MM.1S (cell line): ENCODE measurements at regions not wholly inside any gene's neighbourhood (a gene's known extent, or its start where the extent isn't known, plus 50 kb on each side); places are given as distances from the start of the nearest gene placed in this dataset.

Experiments
- DNase-seq: peaks from one replicate; pipeline ENCODE4 v3.0.0-alpha.2; 2015
- H2AFZ ChIP-seq: fragments of 300-600 bp; sonication (generic); 2 replicates; pipeline ENCODE4 v1.6.0; 2016; ENCODE audit warnings: antibody characterized with exemption, low read length
- H3F3A ChIP-seq: fragments of 300-600 bp; sonication (generic); 2 replicates; pipeline ENCODE4 v1.6.1; 2016; ENCODE audit warnings: mild to moderate bottlenecking, antibody characterized with exemption, low read length, moderate library complexity, mixed read lengths; ENCODE audit not compliant: insufficient read depth
- H3K27ac ChIP-seq: fragments of 300-600 bp; sonication (generic); 2 replicates; pipeline ENCODE4 v1.5.1; 2016; ENCODE audit warnings: mild to moderate bottlenecking, low read length
- H3K27me3 ChIP-seq: fragments of 300-600 bp; sonication (generic); replicated peaks from 2 replicates; pipeline ENCODE4 v1.6.0; 2016; ENCODE audit warnings: low read length; ENCODE audit not compliant: insufficient read depth
- H3K36me3 ChIP-seq: fragments of 300-600 bp; sonication (generic); replicated peaks from 2 replicates; pipeline ENCODE4 v1.6.1; 2016; ENCODE audit warnings: mild to moderate bottlenecking, low read length, mixed read lengths; ENCODE audit not compliant: insufficient read depth
- H3K4me1 ChIP-seq: fragments of 300-600 bp; sonication (generic); 2 replicates; pipeline ENCODE4 v1.6.1; 2016; ENCODE audit warnings: low read length, mixed read lengths
- H3K4me2 ChIP-seq: fragments of 300-600 bp; sonication (generic); 2 replicates; pipeline ENCODE4 v1.6.0; 2016; ENCODE audit warnings: low read depth, low read length
- H3K4me3 ChIP-seq: fragments of 300-600 bp; sonication (generic); 2 replicates; pipeline ENCODE4 v1.5.1; 2016; ENCODE audit warnings: low read length, mixed read lengths
- H3K79me2 ChIP-seq: fragments of 300-600 bp; sonication (generic); 2 replicates; pipeline ENCODE4 v1.6.1; 2016; ENCODE audit warnings: mixed run types, low read length, mixed read lengths
- H3K9ac ChIP-seq: fragments of 300-600 bp; sonication (generic); 2 replicates; pipeline ENCODE4 v1.6.1; 2016; ENCODE audit warnings: low read length, mixed read lengths
- H3K9me2 ChIP-seq: fragments of 300-600 bp; sonication (generic); replicated peaks from 2 replicates; pipeline ENCODE4 v1.6.1; 2016; ENCODE audit warnings: mild to moderate bottlenecking, low read length, mixed read lengths; ENCODE audit not compliant: insufficient read depth
- H3K9me3 ChIP-seq: fragments of 300-600 bp; sonication (generic); replicated peaks from 2 replicates; pipeline ENCODE4 v1.6.1; 2016; ENCODE audit warnings: mild to moderate bottlenecking, low read length, mixed read lengths; ENCODE audit not compliant: insufficient read depth
- H4K20me1 ChIP-seq: fragments of 300-600 bp; sonication (generic); 2 replicates; pipeline ENCODE4 v1.6.1; 2016; ENCODE audit warnings: mild to moderate bottlenecking, low read length, moderate library complexity, mixed read lengths; ENCODE audit not compliant: insufficient read depth
- CTCF ChIP-seq: fragments of 300-600 bp; sonication (generic); IDR thresholded peaks from 2 replicates; pipeline ENCODE4 v1.5.1; 2016; ENCODE audit warnings: antibody characterized with exemption, low read length, mixed read lengths
- EZH2 ChIP-seq: fragments of 300-600 bp; sonication (generic); optimal IDR thresholded peaks from 2 replicates; pipeline ENCODE3; 2017; ENCODE audit warnings: low read depth, mild to moderate bottlenecking, antibody characterized with exemption, low read length, mixed read lengths
- EZH2phosphoT487 ChIP-seq: fragments of 300-600 bp; sonication (generic); IDR thresholded peaks from 2 replicates; pipeline ENCODE4 v1.6.1; 2018; ENCODE audit warnings: antibody characterized with exemption, low read length

GRCh38 chr18:27719680-27720079 is 457.2 kb downstream of the CDH2 start:
- Histone ChIP-seq H3K9me2 (no peaks in the 10 kb centered on the region), H3K9me3 (no peaks in the 10 kb centered on the region), H3K79me2 (no peaks in the 10 kb centered on the region), H3K36me3 (no peaks in the 10 kb centered on the region), H3F3A (no peaks in the 10 kb centered on the region), H3K27me3 (no peaks in the 10 kb centered on the region), H4K20me1 (no peaks in the 10 kb centered on the region), H3K9ac (no peak overlapping the region), H2AFZ (no peak overlapping the region), H3K4me2 (no peak overlapping the region), H3K27ac (no peak overlapping the region), H3K4me3 (no peak overlapping the region), H3K4me1 (no peaks in the 10 kb centered on the region)
- DNase-seq: no peak
- no peak for TF ChIP-seq EZH2phosphoT487
- no peak for TF ChIP-seq CTCF
- TF ChIP-seq EZH2: no peak

- no peak for TF ChIP-seq CTCF
- no peak for TF ChIP-seq EZH2
- TF ChIP-seq EZH2phosphoT487: no peak
- H3K4me3 ChIP-seq: no peak overlapping the region
- H3K9me2 ChIP-seq: no peaks in the 10 kb centered on the region
- no peaks in the 10 kb centered on the region for H3F3A ChIP-seq
- no peaks in the 10 kb centered on the region for H3K79me2 ChIP-seq
- H3K4me1 ChIP-seq: no peaks in the 10 kb centered on the region
- no peak overlapping the region for H3K27ac ChIP-seq
- no peak overlapping the region for H3K9ac ChIP-seq
- no peak for DNase-seq
- no peaks in the 10 kb centered on the region for H4K20me1 ChIP-seq
- H2AFZ ChIP-seq: no peak overlapping the region
- H3K4me2 ChIP-seq: no peak overlapping the region
- H3K9me3 ChIP-seq: no peaks in the 10 kb centered on the region
- H3K27me3 ChIP-seq: no peaks in the 10 kb centered on the region
- no peaks in the 10 kb centered on the region for H3K36me3 ChIP-seq
Observed at GRCh38 chr18:27717816-27718215, 459.1 kb downstream of the CDH2 start.

GRCh38 chr18:27717250-27717649 is 459.7 kb downstream of the CDH2 start:
- no peak overlapping the region for H3K4me3 ChIP-seq
- H3K27me3 ChIP-seq: no peaks in the 10 kb centered on the region
- no peaks in the 10 kb centered on the region for H3K9me3 ChIP-seq
- H3K79me2 ChIP-seq: no peaks in the 10 kb centered on the region
- no peaks in the 10 kb centered on the region for H3F3A ChIP-seq
- H3K27ac ChIP-seq: no peak overlapping the region
- no peaks in the 10 kb centered on the region for H4K20me1 ChIP-seq
- DNase-seq: no peak
- no peaks in the 10 kb centered on the region for H3K9me2 ChIP-seq
- no peaks in the 10 kb centered on the region for H3K36me3 ChIP-seq
- TF ChIP-seq EZH2phosphoT487 (no peak), EZH2 (no peak)
- no peak overlapping the region for H3K4me2 ChIP-seq
- H3K9ac ChIP-seq: no peak overlapping the region
- no peak overlapping the region for H2AFZ ChIP-seq
- H3K4me1 ChIP-seq: no peaks in the 10 kb centered on the region

GRCh38 chr18:27715751-27716150 is 461.2 kb downstream of the CDH2 start:
- H3K4me1 ChIP-seq: no peaks in the 10 kb centered on the region
- H3K36me3 ChIP-seq: no peaks in the 10 kb centered on the region
- no peak overlapping the region for H2AFZ ChIP-seq
- TF ChIP-seq CTCF (no peak), EZH2phosphoT487 (no peak), EZH2 (no peak)
- H4K20me1 ChIP-seq: no peaks in the 10 kb centered on the region
- no peaks in the 10 kb centered on the region for H3K27me3 ChIP-seq
- no peak overlapping the region for H3K9ac ChIP-seq
- no peaks in the 10 kb centered on the region for H3K79me2 ChIP-seq
- no peaks in the 10 kb centered on the region for H3F3A ChIP-seq
- no peaks in the 10 kb centered on the region for H3K9me3 ChIP-seq
- no peak overlapping the region for H3K4me3 ChIP-seq
- no peak overlapping the region for H3K4me2 ChIP-seq
- H3K27ac ChIP-seq: no peak overlapping the region
- no peaks in the 10 kb centered on the region for H3K9me2 ChIP-seq
- no peak for DNase-seq
